Sigmoid colon (tissue), 4 donors: ENCODE measurements at regions not wholly inside any gene's neighbourhood (a gene's known extent, or its start where the extent isn't known, plus 50 kb on each side); places are given as distances from the start of the nearest gene placed in this dataset.
A peak's percentile ranks its signal among the peaks of the same experiment; 100 is the strongest.

ENCODE experiments used
- CTCF ChIP-seq, 4 experiments: fragments of 450-650 bp in 3 of 4; fragments of 200-600 bp in 1 of 4; IDR thresholded peaks; one replicate each; pipeline ENCODE4 v1.5.1; 2016 to 2019; ENCODE audit warnings: antibody characterized with exemption in 4 of 4, mild to moderate bottlenecking in 3 of 4, moderate library complexity in 2 of 4
- EP300 ChIP-seq, 4 donors: sonication (generic); formaldehyde crosslinking; IDR thresholded peaks; one replicate each; pipeline ENCODE4 v1.6.1; 2017; ENCODE audit warnings: antibody characterized with exemption in 4 of 4
- POLR2AphosphoS5 ChIP-seq, 4 donors: sonication (generic); formaldehyde crosslinking; IDR thresholded peaks; one replicate each; pipeline ENCODE4 v1.6.1; 2017; ENCODE audit warnings: antibody characterized with exemption in 4 of 4

GRCh38 chr2:215579809-215580208 is 143.9 kb upstream of the FN1 start:
- TF ChIP-seq POLR2AphosphoS5 (IDR thresholded peaks at IDR 0.05), result peak in 3 of 4 donors; percentile 33 to 42 (median 36)
- TF ChIP-seq CTCF (IDR thresholded peaks at IDR 0.05), result no peak
- no peak for TF ChIP-seq EP300 (IDR thresholded peaks at IDR 0.05)
